Upper lobe of left lung (tissue), 4 donors: ENCODE measurements at regions not wholly inside any gene's neighbourhood (a gene's known extent, or its start where the extent isn't known, plus 50 kb on each side); places are given as distances from the start of the nearest gene placed in this dataset.

Experiments
- POLR2AphosphoS5 ChIP-seq, 2 donors: sonication (generic); formaldehyde crosslinking; IDR thresholded peaks; one replicate each; pipeline ENCODE4 v1.5.1; 2017; ENCODE audit warnings: antibody characterized with exemption in 2 of 2
- TF ChIP-seq, protein P1 (sequence below), 6 experiments: fragments of 450-650 bp in 4 of 6; fragments of 200-600 bp in 2 of 6; sonication (generic) in 2 of 6; IDR thresholded peaks; one replicate each; pipeline ENCODE4 v1.5.1; 2016 to 2019; ENCODE audit warnings: antibody characterized with exemption in 6 of 6

DNA sequence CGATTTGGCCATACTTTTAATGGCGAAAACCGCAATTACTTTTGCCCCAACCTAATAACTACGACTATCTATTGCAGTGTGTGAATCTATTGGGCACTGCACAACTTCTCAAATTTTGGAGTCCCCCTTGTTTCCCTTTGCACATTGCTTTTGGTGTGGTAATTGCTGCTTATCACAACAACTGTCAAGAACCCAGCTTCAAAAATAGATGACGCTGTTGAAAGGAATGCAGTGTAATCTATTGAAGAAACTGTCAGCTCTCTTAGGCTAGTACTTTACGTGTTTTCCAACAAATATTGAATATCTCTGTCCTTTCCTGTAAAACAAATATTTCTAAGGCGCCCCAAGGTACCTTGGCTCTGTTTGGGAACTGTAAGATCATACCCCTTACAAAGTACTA is 222.8 kb upstream of the UBE2E2 start:
- TF ChIP-seq, protein P1, sequence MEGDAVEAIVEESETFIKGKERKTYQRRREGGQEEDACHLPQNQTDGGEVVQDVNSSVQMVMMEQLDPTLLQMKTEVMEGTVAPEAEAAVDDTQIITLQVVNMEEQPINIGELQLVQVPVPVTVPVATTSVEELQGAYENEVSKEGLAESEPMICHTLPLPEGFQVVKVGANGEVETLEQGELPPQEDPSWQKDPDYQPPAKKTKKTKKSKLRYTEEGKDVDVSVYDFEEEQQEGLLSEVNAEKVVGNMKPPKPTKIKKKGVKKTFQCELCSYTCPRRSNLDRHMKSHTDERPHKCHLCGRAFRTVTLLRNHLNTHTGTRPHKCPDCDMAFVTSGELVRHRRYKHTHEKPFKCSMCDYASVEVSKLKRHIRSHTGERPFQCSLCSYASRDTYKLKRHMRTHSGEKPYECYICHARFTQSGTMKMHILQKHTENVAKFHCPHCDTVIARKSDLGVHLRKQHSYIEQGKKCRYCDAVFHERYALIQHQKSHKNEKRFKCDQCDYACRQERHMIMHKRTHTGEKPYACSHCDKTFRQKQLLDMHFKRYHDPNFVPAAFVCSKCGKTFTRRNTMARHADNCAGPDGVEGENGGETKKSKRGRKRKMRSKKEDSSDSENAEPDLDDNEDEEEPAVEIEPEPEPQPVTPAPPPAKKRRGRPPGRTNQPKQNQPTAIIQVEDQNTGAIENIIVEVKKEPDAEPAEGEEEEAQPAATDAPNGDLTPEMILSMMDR (IDR thresholded peaks at IDR 0.05), result no peak
- no peak for TF ChIP-seq POLR2AphosphoS5 (IDR thresholded peaks at IDR 0.05)
